DMS53 treated with DMSO at 0.1 percent for 48 hours (cell line): ENCODE measurements at regions not wholly inside any gene's neighbourhood (a gene's known extent, or its start where the extent isn't known, plus 50 kb on each side); places are given as distances from the start of the nearest gene placed in this dataset.

Source experiments
- DNase-seq: peaks from one replicate; lab custom pipeline; 2025; ENCODE audit not compliant: unreplicated experiment; lab: John Stamatoyannopoulos, UW

DNA sequence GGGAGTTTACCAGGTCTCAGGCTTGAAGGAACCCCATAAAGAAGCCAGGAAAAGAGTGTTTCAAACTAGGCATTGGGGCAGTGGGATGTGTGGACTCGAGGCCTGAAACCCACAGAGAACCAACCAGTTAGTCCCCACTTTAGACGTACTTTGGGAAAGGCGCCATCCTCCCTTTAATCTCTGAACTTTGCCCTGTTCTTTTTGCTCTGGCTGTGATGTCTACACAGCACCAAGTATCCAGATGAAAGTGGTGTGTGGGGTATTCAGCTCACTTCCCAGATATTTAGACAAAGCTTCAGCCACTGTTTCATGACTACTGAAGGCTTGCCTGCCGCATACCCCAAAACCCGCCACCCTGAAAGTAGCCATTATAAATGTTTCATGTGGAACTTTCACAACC lies 116.9 kb upstream of the IRX5 start:
- no peak for DNase-seq

DNA sequence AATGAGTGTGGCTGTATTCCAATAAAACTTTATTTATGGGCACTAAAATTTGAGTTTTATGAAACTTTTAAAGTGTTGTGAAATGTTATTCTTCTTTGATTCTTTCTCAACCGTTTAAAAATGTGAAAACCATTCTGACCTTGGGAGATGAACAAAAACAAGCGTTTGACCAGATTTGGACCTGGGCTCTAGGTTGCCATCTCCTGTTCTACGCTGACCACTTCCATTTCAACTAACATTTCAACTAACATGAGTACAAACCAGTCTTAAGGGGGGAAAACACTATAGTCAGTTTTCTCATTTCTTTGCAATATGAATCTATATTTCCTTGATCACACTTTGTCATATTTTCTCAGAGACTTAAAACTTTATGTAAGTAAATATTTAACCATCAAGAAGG lies 118.4 kb upstream of the IRX5 start:
- DNase-seq = no peak

DNA sequence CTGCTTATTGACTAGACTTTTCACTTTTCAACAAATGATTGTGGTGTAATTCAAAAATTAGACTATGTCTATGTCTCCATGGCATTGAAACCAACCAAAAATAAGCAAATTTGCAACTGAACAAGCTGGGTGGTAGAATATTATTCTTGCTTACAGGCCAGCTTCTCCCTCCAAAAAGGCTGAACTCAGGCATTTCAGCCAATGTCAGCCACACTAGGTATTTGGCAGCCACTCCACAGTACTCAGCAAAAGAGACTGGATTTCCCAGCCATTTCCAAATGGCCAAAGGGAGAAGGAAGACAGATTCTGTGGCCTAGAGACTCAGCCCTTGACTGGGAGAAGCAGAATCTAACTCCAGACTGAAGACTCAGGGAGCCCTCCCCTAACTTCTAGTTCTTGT lies 121.8 kb upstream of the IRX5 start:
- DNase-seq = no peak

DNA sequence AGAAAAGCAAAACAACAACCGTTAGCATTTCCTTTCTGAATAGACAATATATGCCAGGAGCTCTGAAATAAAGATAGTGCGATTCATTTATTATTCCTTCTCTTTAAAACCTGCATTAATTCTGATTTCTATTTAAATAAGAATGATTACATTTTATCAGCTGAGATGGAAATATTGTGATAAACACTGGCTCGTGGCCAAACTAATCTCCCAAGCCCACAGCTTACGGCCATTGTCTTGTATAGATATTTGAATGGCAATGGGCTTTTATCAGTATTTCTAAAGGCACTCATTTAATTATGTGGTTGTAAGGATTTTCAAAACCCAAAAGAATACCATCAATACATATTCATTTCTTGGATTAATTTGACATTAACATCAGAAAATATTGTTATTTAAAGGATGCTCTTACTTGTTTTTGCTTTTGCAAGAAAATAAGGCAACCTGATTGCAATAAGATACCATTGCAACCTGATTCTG lies 123.7 kb upstream of the IRX5 start:
- DNase-seq = no peak

DNA sequence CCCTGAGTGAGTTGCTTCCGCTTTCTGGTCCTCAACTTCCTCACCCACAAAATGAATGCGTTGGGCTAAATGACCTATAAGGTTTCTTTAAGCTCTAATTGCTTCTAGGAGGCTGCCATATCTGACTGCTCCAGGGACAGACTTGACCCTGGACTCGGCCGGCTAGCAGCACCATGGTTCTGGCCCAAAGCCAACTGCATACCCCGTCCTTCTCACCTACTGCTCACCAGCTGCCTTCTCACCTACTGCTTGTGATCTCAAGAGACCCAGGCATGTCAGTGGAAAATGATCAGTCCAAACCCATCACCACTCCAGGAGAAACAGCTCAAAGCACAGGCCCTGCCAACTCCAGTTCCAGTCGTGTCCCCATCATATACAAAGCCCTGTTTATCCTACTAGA lies 124.3 kb upstream of the IRX5 start:
- no peak for DNase-seq

DNA sequence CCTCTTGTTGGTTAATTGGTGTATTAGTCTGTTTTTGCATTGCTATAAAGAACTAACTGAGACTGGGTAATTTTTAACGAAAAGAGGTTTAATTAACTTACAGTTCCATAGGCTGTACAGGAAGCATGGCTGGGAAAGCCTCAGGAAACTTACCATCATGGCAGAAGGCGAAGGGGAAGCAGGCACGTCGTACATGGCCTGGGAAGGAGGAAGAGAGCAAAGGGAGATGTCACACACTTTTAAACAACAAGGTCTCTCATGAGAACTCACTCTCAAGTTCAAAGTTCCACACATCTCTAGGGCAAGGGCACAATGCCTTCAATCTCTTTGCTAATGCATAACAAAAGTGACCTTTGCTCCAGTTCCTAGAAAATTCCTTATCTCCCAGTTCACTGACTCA lies 125.0 kb upstream of the IRX5 start:
- DNase-seq = no peak

DNA sequence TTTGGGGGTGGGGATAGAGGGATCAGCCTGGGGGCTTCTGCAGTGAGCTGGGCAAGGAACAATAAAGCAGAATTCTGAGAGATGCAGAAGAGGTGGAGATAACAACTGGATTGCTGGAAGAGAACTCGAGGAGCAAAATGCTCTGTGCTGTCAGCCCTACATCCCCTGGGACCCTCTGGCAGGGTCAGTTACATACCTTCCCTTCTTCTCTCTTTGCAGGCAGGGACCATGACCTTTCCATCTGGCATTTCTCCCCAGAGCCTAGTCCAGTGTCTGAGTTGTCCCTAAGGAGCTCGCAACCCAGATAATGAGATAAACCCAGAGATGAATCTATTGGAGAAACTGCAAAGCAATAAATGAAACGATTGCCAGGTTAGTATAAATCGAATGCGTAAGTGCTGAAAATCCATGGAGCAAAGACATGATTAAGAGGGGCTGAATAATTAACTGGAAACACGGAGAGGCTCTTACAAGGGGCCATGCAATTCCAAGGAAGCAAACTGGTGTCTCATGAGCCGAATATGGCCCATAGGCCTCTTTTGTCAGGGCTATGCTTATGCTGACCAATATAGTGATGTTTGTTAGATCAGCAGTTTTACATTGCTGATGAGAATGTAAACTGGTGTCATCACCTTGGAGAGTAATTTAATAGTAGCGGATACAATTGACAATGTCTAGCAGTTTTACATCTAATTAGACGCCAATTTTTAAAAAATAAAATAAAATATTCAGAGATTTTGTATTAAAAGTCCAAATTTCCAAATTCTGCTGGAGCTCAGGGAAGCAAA lies 129.4 kb upstream of the IRX5 start:
- DNase-seq = no peak

DNA sequence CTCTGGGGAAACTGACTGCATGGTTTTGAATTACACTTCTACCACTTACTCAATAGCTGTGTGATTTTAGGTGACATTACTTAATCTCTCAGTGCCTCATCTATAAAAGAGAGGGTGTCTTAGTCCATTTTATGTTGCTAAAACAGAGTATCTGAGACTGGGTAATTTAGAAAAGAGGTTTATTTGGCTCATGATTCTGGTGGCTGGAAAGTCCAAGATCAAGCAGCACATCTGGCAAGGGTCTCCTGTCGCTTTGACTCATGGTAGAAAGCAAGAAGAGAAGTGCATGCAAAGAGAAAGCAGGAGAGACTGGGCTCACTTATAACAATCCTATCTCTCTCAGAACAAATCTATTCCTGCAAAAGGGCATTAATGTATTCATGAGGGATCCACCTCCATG lies 132.4 kb upstream of the IRX5 start:
- DNase-seq = no peak

DNA sequence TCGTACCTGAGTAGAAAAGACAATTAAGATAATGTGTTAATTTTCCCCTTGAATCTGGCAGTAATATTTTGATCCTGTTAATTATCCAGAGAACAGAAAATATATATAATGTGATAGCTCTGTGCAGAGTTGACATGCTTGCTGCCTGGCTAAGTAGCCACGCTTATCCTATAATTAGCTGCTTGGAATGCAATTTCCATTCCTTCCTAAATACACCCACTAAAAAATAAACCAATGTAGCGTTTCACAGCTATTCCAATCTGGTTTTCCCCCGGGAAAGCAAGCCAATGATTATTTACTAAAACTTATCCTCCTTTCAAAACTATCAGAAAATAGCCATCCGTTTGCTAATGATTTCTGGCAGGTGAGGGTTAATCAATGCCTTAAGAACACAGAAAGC lies 134.5 kb upstream of the IRX5 start:
- DNase-seq = no peak

DNA sequence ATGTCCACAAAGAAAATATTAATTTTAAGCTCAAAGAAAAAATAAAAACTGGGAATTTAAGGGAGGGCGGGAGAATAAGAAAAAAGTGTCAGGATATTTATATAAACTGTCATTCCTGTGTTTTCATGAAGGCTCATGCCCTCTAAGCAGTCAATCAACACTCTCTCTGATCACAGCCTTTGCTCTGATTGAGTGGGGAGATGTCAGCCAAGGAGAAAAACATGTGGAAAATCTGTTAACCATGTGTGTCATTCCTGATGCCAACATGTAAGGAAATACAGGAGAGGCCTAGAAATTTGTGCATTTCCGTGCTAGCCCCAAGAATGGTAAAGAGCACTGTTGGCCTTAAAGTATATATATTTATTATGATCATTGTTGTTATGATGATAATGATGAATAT lies 137.9 kb upstream of the IRX5 start:
- no peak for DNase-seq

DNA sequence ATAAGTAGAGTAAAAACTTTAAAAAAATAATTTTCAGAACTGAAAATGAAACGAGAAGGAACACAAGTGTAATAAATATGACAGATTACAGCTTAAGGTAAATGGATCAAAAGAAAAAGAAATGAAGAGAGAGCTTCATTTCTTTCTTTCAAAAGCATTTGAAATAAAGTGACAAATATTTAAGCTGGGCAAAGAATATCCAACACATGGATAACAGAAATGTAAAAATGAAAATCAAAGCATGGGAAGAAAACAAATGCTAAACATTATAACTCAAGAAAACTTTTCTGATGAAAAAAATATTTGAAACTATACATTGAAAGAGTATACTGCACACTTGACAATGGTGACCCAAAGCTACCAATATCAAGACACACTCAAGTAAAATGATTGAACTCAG lies 143.6 kb upstream of the IRX5 start:
- no peak for DNase-seq

DNA sequence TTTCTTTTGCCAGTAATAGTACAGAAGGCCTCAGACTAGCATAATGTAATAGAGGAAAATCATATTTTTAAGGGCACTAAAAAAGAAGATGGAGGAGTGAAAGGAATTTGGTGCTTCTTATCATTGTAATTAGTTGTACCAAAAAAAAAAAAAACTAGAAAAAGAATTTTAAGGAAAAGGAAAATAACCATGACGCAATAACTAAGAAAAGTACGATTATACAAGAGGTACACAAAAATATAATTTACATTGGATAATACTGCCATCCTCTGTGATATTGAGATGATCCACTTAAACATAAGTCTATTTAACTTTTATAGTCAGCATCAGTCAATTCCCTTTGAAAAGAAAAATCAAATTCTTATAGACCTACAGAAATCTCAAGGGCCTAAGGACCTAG lies 146.7 kb upstream of the IRX5 start:
- no peak for DNase-seq

DNA sequence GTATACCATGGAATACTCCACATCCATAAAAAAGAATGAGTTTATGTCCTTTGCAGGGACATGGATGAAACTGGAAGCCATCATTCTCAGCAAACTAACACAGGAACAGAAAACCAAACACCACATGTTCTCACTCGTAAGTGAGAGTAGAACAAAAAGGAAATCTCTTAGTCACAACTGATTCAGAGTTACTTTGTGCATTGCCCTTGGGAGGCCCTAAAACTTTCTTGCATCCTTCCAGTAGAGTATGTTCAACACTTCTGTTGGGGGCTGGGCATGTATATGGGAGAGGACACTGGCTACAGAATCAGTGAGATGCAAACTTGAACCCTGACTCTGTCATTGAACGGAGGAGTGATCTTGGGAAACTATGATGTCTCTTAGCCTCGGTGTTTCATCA lies 147.4 kb upstream of the IRX5 start:
- no peak for DNase-seq

DNA sequence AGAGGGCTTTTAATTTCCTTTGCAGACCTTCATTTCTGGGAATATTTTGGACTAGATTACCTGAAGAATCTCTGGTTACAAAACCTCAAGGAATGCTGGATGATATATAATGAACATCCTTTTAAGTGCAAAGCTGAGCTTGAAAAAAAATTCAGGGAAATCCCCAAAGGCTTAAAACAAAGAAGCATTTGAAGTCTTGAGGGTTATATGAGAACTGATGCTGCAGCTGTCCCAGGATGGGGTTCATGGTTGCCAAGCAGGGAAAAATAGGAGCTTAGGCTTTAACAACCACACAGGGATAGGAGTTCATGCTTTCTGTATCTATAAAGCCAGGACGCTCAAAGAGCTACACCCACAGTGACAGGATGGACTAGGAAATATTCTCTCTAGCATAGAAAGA lies 150.4 kb upstream of the IRX5 start:
- no peak for DNase-seq

DNA sequence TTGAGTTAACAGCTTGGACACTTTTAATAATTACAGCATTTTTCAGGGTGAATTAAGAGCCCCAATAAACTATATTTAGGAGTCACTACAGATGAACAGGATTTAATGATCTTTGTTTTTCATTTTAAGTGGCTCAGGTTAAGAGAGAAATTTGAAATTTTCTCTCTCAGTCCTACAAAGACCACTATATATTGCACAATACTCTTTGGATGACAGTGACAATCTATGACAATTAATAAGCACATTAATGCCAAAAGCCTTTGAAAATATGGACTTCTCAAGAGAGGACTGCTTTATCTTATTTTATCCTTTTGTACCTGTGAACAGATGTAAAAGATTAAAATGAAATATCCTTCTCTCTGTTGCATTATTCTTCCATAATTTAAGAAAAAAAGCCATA lies 151.1 kb upstream of the IRX5 start:
- DNase-seq = no peak

DNA sequence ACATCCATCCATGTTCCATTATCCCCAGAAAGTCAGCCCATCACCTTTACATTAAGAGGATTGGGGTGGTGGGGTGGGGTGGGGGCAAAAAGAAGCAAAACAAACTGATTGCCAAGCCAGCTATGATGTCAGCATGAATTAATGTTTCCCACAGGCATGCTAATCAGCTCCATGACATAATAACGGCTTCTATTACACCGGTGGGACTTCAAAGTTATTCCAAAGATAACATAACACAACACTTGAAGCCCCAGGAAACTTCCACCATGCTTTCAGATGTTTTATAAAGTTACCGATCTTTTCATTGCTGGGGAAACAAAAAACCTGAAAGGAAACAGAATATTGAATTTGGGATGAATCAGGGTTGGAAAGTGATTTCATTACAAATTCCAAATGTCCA lies 155.9 kb upstream of the IRX5 start:
- DNase-seq = no peak

DNA sequence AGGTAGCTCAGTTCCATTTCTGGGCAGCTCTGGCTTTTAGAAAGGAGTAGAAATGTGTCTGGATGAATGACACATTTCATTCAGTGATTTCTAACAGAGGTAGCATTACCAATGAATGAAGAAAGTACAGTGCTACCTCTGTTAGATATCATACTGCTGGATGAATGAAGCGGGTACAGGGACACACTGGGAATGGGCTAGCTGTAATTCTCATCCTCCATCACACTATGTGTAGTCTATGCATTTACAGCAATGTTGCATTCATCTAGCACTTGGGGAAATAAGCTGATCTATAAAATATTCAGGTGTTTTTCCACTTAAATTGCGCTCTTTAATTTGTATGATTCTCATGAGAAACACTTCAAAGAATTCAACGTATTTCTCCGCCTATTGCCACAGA lies 158.3 kb upstream of the IRX5 start:
- DNase-seq = no peak

DNA sequence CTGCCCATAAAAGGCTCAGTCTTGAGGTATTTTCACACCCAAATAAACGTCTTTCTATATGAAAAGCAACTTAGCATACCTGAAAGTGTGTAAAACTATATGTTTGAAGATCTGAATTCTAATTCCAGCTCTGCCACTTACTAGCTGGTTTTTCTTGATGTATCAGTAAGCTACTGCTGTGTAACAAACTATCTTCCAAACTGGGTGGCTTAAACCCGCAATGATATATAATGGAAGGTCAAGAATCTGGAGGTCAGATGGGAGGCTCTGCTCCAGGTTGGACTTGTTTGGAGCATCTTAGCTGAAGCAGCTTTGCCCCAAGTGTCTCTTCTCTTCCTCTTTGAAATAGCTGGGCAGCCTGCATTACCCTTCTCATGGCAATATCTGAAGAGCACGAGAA lies 164.3 kb upstream of the IRX5 start:
- no peak for DNase-seq

DNA sequence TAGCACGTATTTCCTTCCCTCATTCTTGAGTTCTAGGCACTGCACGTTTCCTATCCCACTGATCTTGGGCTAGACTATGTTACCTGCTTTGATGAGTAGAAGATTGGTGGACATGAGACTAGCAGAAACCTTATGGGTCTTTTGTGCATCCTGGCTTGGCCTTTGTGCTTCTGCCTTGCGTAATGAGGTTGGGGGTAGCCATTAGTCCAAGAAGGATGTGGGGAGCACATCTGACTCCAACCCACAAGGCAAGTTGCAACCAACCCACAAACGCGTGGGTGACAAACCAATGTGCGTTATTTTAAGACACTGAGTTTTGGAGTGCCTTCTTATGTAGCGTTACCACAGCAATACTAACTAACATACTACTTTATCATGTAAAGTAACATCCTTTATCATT lies 180.4 kb upstream of the IRX5 start:
- no peak for DNase-seq

DNA sequence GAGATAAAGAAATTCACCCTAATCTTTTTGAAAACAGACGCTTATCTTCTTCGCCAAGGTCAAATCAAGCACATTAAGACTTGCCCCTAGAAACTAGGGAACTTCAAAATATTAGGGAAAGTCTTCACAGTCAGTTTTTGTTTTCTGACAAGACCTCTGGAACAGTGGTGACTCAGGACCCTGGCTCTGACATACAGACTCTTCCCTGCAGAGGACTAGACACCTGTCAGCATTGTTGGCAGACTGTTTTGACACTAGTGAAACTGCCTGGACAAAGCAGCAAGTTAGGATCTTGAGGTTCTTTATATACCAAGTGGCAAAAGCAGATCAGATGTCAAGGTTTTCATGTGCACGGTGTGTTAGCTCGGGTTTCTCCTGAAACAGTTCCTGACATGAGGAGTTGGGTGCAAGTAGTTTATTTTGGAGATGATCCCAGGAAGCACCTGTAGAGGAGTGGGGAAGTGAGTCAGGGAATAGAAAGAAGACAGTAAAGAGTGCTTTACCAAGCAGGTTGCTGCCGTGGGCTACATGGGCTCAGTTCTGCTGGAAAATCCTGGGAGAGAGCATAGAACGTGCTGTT lies 182.0 kb upstream of the IRX5 start:
- no peak for DNase-seq

DNA sequence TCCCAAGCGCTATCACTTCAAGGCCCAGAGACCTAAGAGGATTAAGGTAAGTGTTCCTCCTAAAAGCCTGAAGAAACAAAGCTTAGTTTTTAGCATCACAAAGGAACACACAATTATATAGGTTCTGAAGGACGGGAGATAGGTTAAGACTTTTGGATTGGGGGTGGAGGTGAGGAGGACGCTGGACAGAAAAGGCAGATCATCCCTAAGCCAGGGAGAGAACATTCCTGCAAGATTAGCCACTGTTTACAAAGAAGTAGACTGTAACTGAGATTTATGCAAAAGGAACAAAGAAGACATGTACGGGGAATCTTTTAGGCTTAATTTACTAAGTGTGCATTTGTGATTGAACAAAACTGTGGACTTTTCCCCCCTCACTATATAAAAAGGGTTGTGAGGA lies 184.1 kb upstream of the IRX5 start:
- DNase-seq = no peak

DNA sequence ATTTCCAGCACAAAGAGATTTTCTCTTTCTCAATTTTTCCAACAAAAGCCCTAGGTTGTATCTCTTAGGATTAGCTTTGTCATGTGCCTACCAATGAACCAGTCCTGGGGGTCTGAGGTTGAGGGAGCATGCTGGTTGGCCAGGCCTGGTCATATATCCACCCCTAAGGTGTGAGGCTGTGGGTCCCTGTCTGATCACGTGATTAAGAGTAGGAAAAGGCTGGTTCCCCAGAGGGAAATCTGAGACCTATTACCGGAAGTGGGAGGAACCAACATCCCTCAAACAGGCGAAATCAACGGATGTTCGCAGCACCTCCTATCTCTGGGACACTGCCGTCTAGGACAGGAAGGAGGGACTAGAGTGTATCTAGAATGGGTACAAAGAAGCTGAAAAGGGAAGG lies 185.7 kb upstream of the IRX5 start:
- no peak for DNase-seq

DNA sequence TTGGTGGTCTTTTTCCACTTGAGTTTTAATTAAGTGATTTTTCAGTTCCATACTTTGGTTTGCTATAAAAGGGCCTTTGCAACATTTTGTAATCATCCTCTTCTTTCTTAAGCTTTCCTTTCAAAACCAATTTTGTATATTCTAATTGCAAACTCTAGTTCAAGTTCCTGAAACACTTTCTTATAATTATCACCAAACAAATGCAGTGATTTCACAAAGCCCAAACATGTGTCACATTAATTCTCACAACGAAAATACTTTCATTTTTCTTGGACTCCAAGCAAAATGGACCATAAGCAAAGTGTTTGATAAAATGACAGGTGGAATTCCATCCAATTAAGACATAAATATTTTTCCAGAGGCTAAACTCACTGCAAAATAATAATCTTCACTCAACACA lies 188.2 kb upstream of the IRX5 start:
- DNase-seq = no peak
